ENCODE measurements at regions not wholly inside any gene's neighbourhood (a gene's known extent, or its start where the extent isn't known, plus 50 kb on each side); places are given as distances from the start of the nearest gene placed in this dataset.

DNA sequence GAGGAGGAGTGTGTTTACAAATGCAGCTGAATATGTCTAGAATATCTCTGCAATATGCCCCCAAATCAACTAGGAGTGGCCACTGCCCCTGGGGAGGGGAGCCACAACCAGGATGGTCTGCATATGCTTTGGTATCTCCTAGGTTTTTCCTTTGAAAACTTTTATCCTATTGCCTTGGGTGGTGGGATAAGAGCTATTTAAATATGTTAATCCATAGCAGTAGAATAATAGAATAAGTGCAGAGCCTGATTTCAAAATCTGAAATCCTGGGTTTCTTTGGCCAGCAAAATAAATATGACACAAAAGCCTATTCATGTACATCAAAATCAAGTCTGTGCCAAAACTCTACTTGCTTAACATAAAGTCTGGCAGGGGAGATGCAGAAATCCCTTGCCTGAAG lies 79.6 kb upstream of the FGFR2 start:
- H3K4me1 ChIP-seq = no peaks in the 10 kb centered on the region
- ChIA-PET CTCF (no interaction called here), POLR2A (no interaction called here)
- H3K9me3 ChIP-seq = peaks cover 12% of the 10 kb centered on the region; the same call in 2 of the 3 replicates
- no peak overlapping the region for H3K4me2 ChIP-seq
- TF ChIP-seq ZFP36 (IDR thresholded peaks at IDR 0.05; ENCODE audit: borderline replicate concordance, partially characterized antibody) (no peak), MAFK (IDR thresholded peaks at IDR 0.05; ENCODE audit: partially characterized antibody) (no peak), EP300 (IDR thresholded peaks at IDR 0.05) (no peak), TFCP2L1 (CRISPR knock-in tag; IDR thresholded peaks at IDR 0.05) (no peak), CEBPB (IDR thresholded peaks at IDR 0.05) (no peak), SMC3 (IDR thresholded peaks at IDR 0.05) (no peak), FOSL2 (IDR thresholded peaks at IDR 0.05) (no peak), FOSL2 (CRISPR knock-in tag; IDR thresholded peaks at IDR 0.05) (no peak)
- TF ChIP-seq, protein P1, sequence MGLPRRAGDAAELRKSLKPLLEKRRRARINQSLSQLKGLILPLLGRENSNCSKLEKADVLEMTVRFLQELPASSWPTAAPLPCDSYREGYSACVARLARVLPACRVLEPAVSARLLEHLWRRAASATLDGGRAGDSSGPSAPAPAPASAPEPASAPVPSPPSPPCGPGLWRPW (IDR thresholded peaks at IDR 0.05) = no peak
- ATAC-seq = no peak
- no peak for FAIRE-seq
- no peak overlapping the region for H3K27ac ChIP-seq
- DNase-seq (ENCODE audit: low read depth in 1 of 2, low spot score in 1 of 2) = no peak
- no peak overlapping the region for H3K4me3 ChIP-seq

GRCh38 chr10:121675344-121675743 lies 77.1 kb upstream of the FGFR2 start:
- FAIRE-seq = no peak
- Histone ChIP-seq H3K4me3 (no peak overlapping the region), H3K4me2 (no peak overlapping the region), H3K27ac (no peak overlapping the region), H3K9me3 (peaks cover 12% of the 10 kb centered on the region; the same call in 2 of the 3 replicates), H3K4me1 (no peaks in the 10 kb centered on the region)
- 19% methylated on average over 4 of the region's 4 CpGs for WGBS (ENCODE audit: missing lambda C conversion rate)
- ChIA-PET POLR2A (no interaction called here), CTCF (no interaction called here)
- TF ChIP-seq HOXB13 (CRISPR knock-in tag; IDR thresholded peaks at IDR 0.05; ENCODE audit: low read depth) = no peak
- no peak for TF ChIP-seq ESRRA (IDR thresholded peaks at IDR 0.05; ENCODE audit: borderline replicate concordance, low read length)
- TF ChIP-seq FOXS1 (CRISPR knock-in tag; IDR thresholded peaks at IDR 0.05) = no peak
- no peak for TF ChIP-seq KDM5A (IDR thresholded peaks at IDR 0.05)
- no peak for TF ChIP-seq MAFK (IDR thresholded peaks at IDR 0.05; ENCODE audit: partially characterized antibody)
- no peak for TF ChIP-seq ELK1 (IDR thresholded peaks at IDR 0.05; ENCODE audit: low read depth, low read length)
- no peak for TF ChIP-seq FOSB (CRISPR knock-in tag; IDR thresholded peaks at IDR 0.05)
- no peak for TF ChIP-seq RNF2 (IDR thresholded peaks at IDR 0.05; ENCODE audit: borderline replicate concordance, low read depth)
- TF ChIP-seq, protein P2, sequence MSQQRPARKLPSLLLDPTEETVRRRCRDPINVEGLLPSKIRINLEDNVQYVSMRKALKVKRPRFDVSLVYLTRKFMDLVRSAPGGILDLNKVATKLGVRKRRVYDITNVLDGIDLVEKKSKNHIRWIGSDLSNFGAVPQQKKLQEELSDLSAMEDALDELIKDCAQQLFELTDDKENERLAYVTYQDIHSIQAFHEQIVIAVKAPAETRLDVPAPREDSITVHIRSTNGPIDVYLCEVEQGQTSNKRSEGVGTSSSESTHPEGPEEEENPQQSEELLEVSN (IDR thresholded peaks at IDR 0.05; ENCODE audit: borderline replicate concordance, low read depth) = no peak
- no peak for TF ChIP-seq ZSCAN20 (CRISPR knock-in tag; IDR thresholded peaks at IDR 0.05)
- no peak for TF ChIP-seq JUNB (IDR thresholded peaks at IDR 0.05)
- no peak for TF ChIP-seq NFE2L2 (conservative IDR thresholded peaks at IDR 0.05; ENCODE audit: low read length)
- TF ChIP-seq HEYL (CRISPR knock-in tag; IDR thresholded peaks at IDR 0.05) = no peak
- TF ChIP-seq, protein P3, sequence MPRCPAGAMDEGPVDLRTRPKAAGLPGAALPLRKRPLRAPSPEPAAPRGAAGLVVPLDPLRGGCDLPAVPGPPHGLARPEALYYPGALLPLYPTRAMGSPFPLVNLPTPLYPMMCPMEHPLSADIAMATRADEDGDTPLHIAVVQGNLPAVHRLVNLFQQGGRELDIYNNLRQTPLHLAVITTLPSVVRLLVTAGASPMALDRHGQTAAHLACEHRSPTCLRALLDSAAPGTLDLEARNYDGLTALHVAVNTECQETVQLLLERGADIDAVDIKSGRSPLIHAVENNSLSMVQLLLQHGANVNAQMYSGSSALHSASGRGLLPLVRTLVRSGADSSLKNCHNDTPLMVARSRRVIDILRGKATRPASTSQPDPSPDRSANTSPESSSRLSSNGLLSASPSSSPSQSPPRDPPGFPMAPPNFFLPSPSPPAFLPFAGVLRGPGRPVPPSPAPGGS (IDR thresholded peaks at IDR 0.05) = no peak
- TF ChIP-seq, protein P1 (IDR thresholded peaks at IDR 0.05) = no peak
- no peak for DNase-seq (ENCODE audit: low read depth in 1 of 2, low spot score in 1 of 2)
- no peak for ATAC-seq

DNA sequence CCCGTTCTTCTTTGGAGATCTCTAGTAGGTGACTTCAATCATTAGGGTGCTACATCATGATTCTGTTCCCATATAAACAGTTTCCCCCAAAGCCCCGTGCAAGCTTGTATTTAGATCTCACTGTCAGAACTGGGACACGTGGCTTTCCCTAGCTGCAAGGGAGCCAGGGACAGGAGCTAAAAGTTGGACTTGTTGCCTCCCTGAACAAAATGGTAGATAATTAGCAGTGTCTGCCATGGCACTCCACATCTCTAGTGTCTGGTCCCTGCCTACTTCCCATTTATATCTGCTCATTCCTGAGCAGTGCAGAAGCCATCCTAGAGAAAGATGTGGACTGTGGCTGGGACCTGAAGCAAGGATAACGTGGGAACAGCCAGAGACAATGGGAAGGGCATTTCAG lies 76.6 kb upstream of the FGFR2 start:
- 28% methylated on average over 4 of the region's 4 CpGs for WGBS (ENCODE audit: missing lambda C conversion rate)

More for the DNA sequence above, 76.6 kb upstream of the FGFR2 start:
- Histone ChIP-seq H3K9me3 (peaks cover 12% of the 10 kb centered on the region; the same call in 2 of the 3 replicates), H3K4me3 (no peak overlapping the region), H3K27ac (no peak overlapping the region), H3K4me2 (no peak overlapping the region), H3K4me1 (no peaks in the 10 kb centered on the region)
- FAIRE-seq = no peak
- CTCF ChIA-PET = no interaction called here
- TF ChIP-seq CHD2 (IDR thresholded peaks at IDR 0.05; ENCODE audit: low read length, partially characterized antibody) (no peak), POLR2A (IDR thresholded peaks at IDR 0.05; ENCODE audit: low read length) (no peak), CEBPB (IDR thresholded peaks at IDR 0.05) (no peak), MYC (IDR thresholded peaks at IDR 0.05; ENCODE audit: borderline replicate concordance, low read length) (no peak), JUN (IDR thresholded peaks at IDR 0.05) (no peak), EP300 (IDR thresholded peaks at IDR 0.05) (no peak), REST (IDR thresholded peaks at IDR 0.05) (no peak)
- TF ChIP-seq, protein P1 (IDR thresholded peaks at IDR 0.05) = no peak
- POLR2A ChIA-PET = no interaction called here
- ATAC-seq = no peak
- DNase-seq (ENCODE audit: low read depth in 1 of 2, low spot score in 1 of 2) = no peak

All from A549 (cell line).